Mucosa of rectum (tissue), 2 donors: ENCODE measurements at regions not wholly inside any gene's neighbourhood (a gene's known extent, or its start where the extent isn't known, plus 50 kb on each side); places are given as distances from the start of the nearest gene placed in this dataset.

Experiments used
- H3K27ac ChIP-seq, 2 donors: one replicate each; pipeline ENCODE4 v1.7.0; 2013; ENCODE audit warnings: inconsistent platforms in 2 of 2, low read depth in 2 of 2, low read length in 2 of 2
- H3K27me3 ChIP-seq, 2 donors: one replicate each; pipeline ENCODE4 v1.7.0; 2013; ENCODE audit warnings: low read length in 2 of 2; ENCODE audit not compliant: control insufficient read depth in 2 of 2, insufficient read depth in 2 of 2
- H3K36me3 ChIP-seq, 2 donors: one replicate each; pipeline ENCODE4 v1.7.0; 2013; ENCODE audit warnings: low read length in 2 of 2; ENCODE audit not compliant: control insufficient read depth in 2 of 2, insufficient read depth in 2 of 2
- H3K4me1 ChIP-seq, 2 donors: one replicate each; pipeline ENCODE4 v1.7.0; 2013; ENCODE audit warnings: low read length in 2 of 2, mild to moderate bottlenecking in 1 of 2; ENCODE audit not compliant: control insufficient read depth in 2 of 2, insufficient read depth in 2 of 2
- H3K4me3 ChIP-seq, 2 donors: one replicate each; pipeline ENCODE4 v1.7.0; 2013; ENCODE audit warnings: low read length in 2 of 2
- H3K9ac ChIP-seq, 2 donors: one replicate each; pipeline ENCODE4 v1.7.0; 2013; ENCODE audit warnings: low read length in 2 of 2, low read depth in 1 of 2, mild to moderate bottlenecking in 1 of 2
- H3K9me3 ChIP-seq, 2 donors: one replicate each; pipeline ENCODE4 v1.7.0; 2013; ENCODE audit warnings: low read length in 2 of 2; ENCODE audit not compliant: control insufficient read depth in 2 of 2
- donor health status: healthy.
- donor health status: Normal muscosa, but diverticular disease.

DNA sequence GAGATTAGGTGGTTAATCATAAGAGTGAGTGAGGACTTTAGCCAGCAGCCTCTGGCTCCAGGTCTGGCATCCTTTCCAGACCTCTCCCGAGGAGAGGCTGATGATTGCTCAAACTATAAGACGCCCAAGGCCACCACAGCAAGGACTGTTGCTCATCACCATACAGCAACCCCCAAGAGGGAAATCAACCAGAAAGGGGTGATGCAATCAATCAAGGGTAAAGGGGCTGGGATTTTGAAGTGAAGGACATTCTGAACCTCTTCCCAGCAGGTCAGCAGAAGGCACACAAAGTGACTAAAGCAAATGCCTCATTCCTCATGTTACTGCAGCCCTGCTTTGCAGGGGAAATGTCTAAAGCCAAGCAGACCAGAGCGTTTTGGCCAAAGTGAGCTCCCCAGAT lies 247.3 kb upstream of the IGF1R start:
- Histone ChIP-seq H3K27ac (no peak overlapping the region), H3K9ac (no peak overlapping the region), H3K36me3 (no peaks in the 10 kb centered on the region), H3K4me1 (no peaks in the 10 kb centered on the region), H3K4me3 (no peak overlapping the region), H3K27me3 (peaks cover 0 to 4% of the 10 kb centered on the region in 2 donors), H3K9me3 (no peaks in the 10 kb centered on the region)

DNA sequence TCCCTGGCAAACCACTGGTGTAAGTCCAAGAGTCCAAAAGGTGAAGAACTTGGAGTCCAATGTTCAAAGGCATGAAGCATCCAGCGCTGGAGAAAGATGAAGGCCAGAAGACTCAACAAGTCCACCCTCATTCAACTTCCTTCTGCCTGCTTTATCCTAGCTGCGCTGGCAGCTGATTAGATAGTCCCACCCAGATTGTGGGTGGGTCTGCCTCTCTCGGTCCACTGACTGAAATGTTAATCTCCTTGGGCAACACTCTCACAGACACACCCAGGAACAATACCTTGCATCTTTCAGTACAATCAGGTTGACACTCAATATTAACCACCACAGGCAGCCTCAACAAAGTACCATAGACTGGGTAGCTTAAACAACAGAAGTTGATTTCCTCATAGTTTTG lies 245.9 kb upstream of the IGF1R start:
- H3K4me3 ChIP-seq = no peak overlapping the region
- peaks cover 0 to 4% of the 10 kb centered on the region in 2 donors for H3K27me3 ChIP-seq
- H3K9ac ChIP-seq = no peak overlapping the region
- no peaks in the 10 kb centered on the region for H3K36me3 ChIP-seq
- H3K9me3 ChIP-seq = no peaks in the 10 kb centered on the region
- H3K4me1 ChIP-seq = no peaks in the 10 kb centered on the region
- H3K27ac ChIP-seq = no peak overlapping the region

GRCh38 chr15:98403169-98403568 lies 245.2 kb upstream of the IGF1R start:
- Histone ChIP-seq H3K4me1 (no peaks in the 10 kb centered on the region), H3K9ac (no peak overlapping the region), H3K9me3 (no peaks in the 10 kb centered on the region), H3K27ac (no peak overlapping the region), H3K36me3 (no peaks in the 10 kb centered on the region), H3K27me3 (peaks cover 0 to 4% of the 10 kb centered on the region in 2 donors), H3K4me3 (no peak overlapping the region)

- Histone ChIP-seq H3K9me3 (no peaks in the 10 kb centered on the region), H3K27ac (no peak overlapping the region), H3K36me3 (no peaks in the 10 kb centered on the region), H3K4me3 (no peak overlapping the region), H3K9ac (no peak overlapping the region), H3K27me3 (peaks cover 0 to 2% of the 10 kb centered on the region in 2 donors), H3K4me1 (no peaks in the 10 kb centered on the region)
Observed at GRCh38 chr15:98403569-98403968, 244.8 kb upstream of the IGF1R start.

- Histone ChIP-seq H3K4me1 (no peaks in the 10 kb centered on the region), H3K27ac (no peak overlapping the region), H3K4me3 (no peak overlapping the region), H3K9ac (no peak overlapping the region), H3K9me3 (no peaks in the 10 kb centered on the region), H3K27me3 (no peaks in the 10 kb centered on the region), H3K36me3 (no peaks in the 10 kb centered on the region)
Observed at GRCh38 chr15:98405013-98405412, 243.3 kb upstream of the IGF1R start.

DNA sequence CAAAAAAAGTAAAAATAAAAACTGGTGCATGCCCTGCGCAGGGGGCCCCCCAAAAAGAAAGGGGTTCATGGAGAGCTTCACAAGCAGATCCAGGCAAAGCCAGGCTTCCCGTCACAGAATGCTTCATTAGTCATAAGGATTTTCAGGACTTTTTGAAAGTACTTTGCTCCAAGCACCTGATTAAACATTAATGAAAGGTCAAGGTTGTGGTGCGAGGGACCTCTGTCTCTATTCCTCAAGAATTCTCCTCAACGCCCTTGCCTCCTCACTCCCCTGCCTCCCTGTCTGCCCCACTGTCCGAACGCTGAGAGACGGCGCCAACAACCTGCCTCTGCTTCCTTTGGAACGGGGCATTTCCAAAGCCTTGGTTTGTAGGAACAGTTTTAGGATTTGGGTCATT lies 240.1 kb upstream of the IGF1R start:
- Histone ChIP-seq H3K36me3 (no peaks in the 10 kb centered on the region), H3K27me3 (no peaks in the 10 kb centered on the region), H3K4me3 (no peak overlapping the region), H3K27ac (no peak overlapping the region), H3K9ac (no peak overlapping the region), H3K9me3 (no peaks in the 10 kb centered on the region), H3K4me1 (no peaks in the 10 kb centered on the region)

DNA sequence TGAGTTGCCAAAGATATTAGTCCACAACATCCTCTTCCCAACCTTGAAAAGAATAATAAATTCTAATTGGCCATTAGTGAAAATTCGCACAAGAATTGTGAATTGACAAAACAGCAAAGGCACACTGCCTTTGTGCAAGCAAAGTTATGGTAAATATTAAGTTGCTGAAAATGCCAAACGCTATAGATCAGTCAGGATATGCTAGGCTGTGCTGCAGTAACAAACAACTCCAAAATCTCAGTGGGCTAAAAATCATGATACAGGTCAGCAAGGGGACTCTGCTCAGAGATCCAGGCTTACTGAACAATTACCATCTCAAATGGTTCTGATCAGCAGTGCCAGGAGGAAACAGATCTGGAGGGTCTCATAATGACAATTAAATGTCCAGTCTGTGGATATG lies 238.0 kb upstream of the IGF1R start:
- Histone ChIP-seq H3K27ac (no peak overlapping the region), H3K36me3 (no peaks in the 10 kb centered on the region), H3K4me3 (no peak overlapping the region), H3K9ac (no peak overlapping the region), H3K27me3 (no peaks in the 10 kb centered on the region), H3K9me3 (no peaks in the 10 kb centered on the region), H3K4me1 (no peaks in the 10 kb centered on the region)

GRCh38 chr15:98412852-98413251 lies 235.5 kb upstream of the IGF1R start:
- Histone ChIP-seq H3K4me1 (no peaks in the 10 kb centered on the region), H3K36me3 (no peaks in the 10 kb centered on the region), H3K9ac (no peak overlapping the region), H3K27me3 (no peaks in the 10 kb centered on the region), H3K27ac (no peak overlapping the region), H3K9me3 (no peaks in the 10 kb centered on the region), H3K4me3 (no peak overlapping the region)

DNA sequence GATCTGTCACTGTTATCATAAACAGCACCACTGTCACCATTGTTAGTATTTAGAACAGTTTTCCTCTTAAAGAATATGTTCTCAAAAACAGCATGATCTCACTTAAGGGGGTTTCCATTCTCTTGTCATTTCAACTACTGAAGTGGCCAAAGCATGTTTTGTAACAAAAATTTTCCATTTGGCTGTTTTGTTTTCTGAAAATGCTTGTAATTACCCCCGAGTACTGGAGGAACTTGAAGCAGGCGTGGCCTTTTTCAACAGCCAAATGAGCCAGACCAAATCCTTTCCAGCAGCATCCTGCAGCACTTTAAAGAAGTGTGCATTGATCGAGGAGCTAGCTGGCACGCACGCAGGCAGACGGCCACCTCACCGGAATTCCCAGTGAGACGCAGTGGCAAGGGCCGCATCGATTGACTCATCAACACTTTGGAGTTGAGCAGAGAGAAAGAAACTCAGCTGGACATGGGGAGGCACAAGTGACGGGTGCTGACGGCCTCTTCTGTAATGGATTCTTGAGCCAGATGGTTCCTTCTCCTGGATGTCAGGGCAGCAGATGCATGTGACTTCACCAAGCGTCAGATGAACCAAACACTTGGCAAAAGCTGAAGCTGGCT lies 234.3 kb upstream of the IGF1R start:
- Histone ChIP-seq H3K27me3 (no peaks in the 10 kb centered on the region), H3K4me3 (no peak overlapping the region), H3K27ac (no peak overlapping the region), H3K36me3 (no peaks in the 10 kb centered on the region), H3K4me1 (no peaks in the 10 kb centered on the region), H3K9ac (no peak overlapping the region), H3K9me3 (no peaks in the 10 kb centered on the region)

GRCh38 chr15:98416222-98416855 lies 232.0 kb upstream of the IGF1R start:
- H3K4me1 ChIP-seq = peaks cover 1 to 3% of the 10 kb centered on the region in 2 donors

More at GRCh38 chr15:98416222-98416855, 232.0 kb upstream of the IGF1R start:
- H3K9me3 ChIP-seq = no peaks in the 10 kb centered on the region
- no peak overlapping the region for H3K27ac ChIP-seq
- no peak overlapping the region for H3K9ac ChIP-seq
- no peaks in the 10 kb centered on the region for H3K36me3 ChIP-seq
- H3K27me3 ChIP-seq = peaks cover 7% of the 10 kb centered on the region in 2 donors
- H3K4me3 ChIP-seq = no peak overlapping the region
